K562 (cell line): ENCODE measurements at regions not wholly inside any gene's neighbourhood (a gene's known extent, or its start where the extent isn't known, plus 50 kb on each side); places are given as distances from the start of the nearest gene placed in this dataset.
A peak's percentile ranks its signal among the peaks of the same experiment; 100 is the strongest.

Source experiments
- ATAC-seq: fragments of 200-7000 bp; cut with Tn5 transposase; 3 replicates; pipeline ENCODE4 v1.9.1; 2020; ENCODE audit warnings: moderate library complexity
- BruUV-seq: library from RNA; stranded (reverse); fragments of 400-500 nt; replicated peaks from 2 replicates; lab custom pipeline; 2021; lab: Mats Ljungman, UMichigan
- CTCF ChIA-PET: fragments of 300-600 bp; formaldehyde crosslinking; extraction: SDS; loops from one replicate; lab custom pipeline; 2021; ENCODE audit warnings: low intra/inter-chr PET ratio; lab: Yijun Ruan, JAX
- POLR2A ChIA-PET: fragments of 300-600, 350-650 bp; sonication (Branson Sonifier 250); formaldehyde crosslinking; extraction: SDS; loops from one replicate; lab custom pipeline; 2021; ENCODE audit warnings: antibody characterized with exemption, inconsistent platforms; lab: Yijun Ruan, JAX
- DNase-seq, 4 experiments: peaks; one replicate each; pipeline versions ENCODE4 v3.0.0 to v3.0.0-alpha.2; 2011 to 2018; ENCODE audit warnings: low spot score in 3 of 4, mixed read lengths in 3 of 4; ENCODE audit errors: extremely low read depth in 1 of 4
- FAIRE-seq: peaks from 2 replicates; lab custom pipeline; 2011; peaks lifted over from hg19 to GRCh38; lab: Jason Lieb, UNC
- H2AFZ ChIP-seq: 2 replicates; pipeline ENCODE4 v1.6.0; 2011; ENCODE audit warnings: low read depth, low read length, control low read depth, inconsistent platforms
- H3K27ac ChIP-seq: fragments of 200-600 bp; 3 replicates; pipeline ENCODE4 v1.8.0; 2011; ENCODE audit warnings: low read depth, mild to moderate bottlenecking, control low read depth, inconsistent platforms, low read length, moderate library complexity, mixed read lengths; ENCODE audit errors: extremely low read depth
- H3K27me3 ChIP-seq, 2 experiments: fragments of 300-600 bp in 1 of 2; 2 replicates in 1 of 2; 3 replicates in 1 of 2; pipeline versions ENCODE4 v1.6.0 to v1.8.0; 2011; ENCODE audit warnings: inconsistent platforms in 2 of 2, low read length in 2 of 2, mild to moderate bottlenecking in 1 of 2, mixed read lengths in 1 of 2, moderate library complexity in 1 of 2; ENCODE audit not compliant: control insufficient read depth in 2 of 2, insufficient read depth in 2 of 2
- H3K36me3 ChIP-seq: fragments of 300-600 bp; 3 replicates; pipeline ENCODE4 v1.8.0; 2011; ENCODE audit warnings: mild to moderate bottlenecking, low read length, inconsistent platforms; ENCODE audit not compliant: control insufficient read depth, insufficient read depth
- H3K4me1 ChIP-seq, 2 experiments: fragments of 200-600 bp in 1 of 2; replicated peaks in 1 of 2; 2 replicates in 1 of 2; 3 replicates in 1 of 2; pipeline versions ENCODE4 v1.5.1 to v1.8.0; 2011; ENCODE audit warnings: inconsistent platforms in 2 of 2, low read length in 2 of 2, mild to moderate bottlenecking in 1 of 2, mixed read lengths in 1 of 2, moderate library complexity in 1 of 2; ENCODE audit not compliant: control insufficient read depth in 2 of 2, insufficient read depth in 2 of 2
- H3K4me2 ChIP-seq: 2 replicates; pipeline ENCODE4 v1.6.1; 2011; ENCODE audit warnings: low read length, control low read depth, inconsistent platforms, mixed read lengths; ENCODE audit not compliant: insufficient read depth
- H3K4me3 ChIP-seq: fragments of 200-600 bp; sonication (generic), shearing (Covaris generic); 2 replicates; pipeline ENCODE4 v1.5.1; 2016; ENCODE audit warnings: control low read depth, inconsistent platforms
- H3K79me2 ChIP-seq: fragments of 200-600 bp; 3 replicates; pipeline ENCODE4 v1.8.0; 2011; ENCODE audit warnings: low read length, inconsistent platforms; ENCODE audit not compliant: control insufficient read depth, insufficient read depth
- H3K9ac ChIP-seq, 2 experiments: 2 replicates each; pipeline versions ENCODE4 v1.6.0 to v1.6.1; 2011; ENCODE audit warnings: low read depth in 2 of 2, low read length in 2 of 2, control low read depth in 1 of 2, inconsistent platforms in 1 of 2, mild to moderate bottlenecking in 1 of 2, mixed read lengths in 1 of 2; ENCODE audit not compliant: insufficient read depth in 1 of 2
- H3K9me1 ChIP-seq: one replicate; pipeline ENCODE4 v1.6.0; 2011; ENCODE audit warnings: inconsistent platforms, mild to moderate bottlenecking, low read length, moderate library complexity; ENCODE audit not compliant: control insufficient read depth, insufficient read depth
- H3K9me3 ChIP-seq: replicated peaks from 2 replicates; pipeline ENCODE4 v1.5.1; 2011; ENCODE audit warnings: low read depth, low read length, inconsistent platforms; ENCODE audit not compliant: control insufficient read depth, insufficient read depth
- H4K20me1 ChIP-seq: replicated peaks from 2 replicates; pipeline ENCODE4 v1.6.1; 2011; ENCODE audit warnings: low read length, inconsistent platforms, mixed read lengths; ENCODE audit not compliant: control insufficient read depth, insufficient read depth
- BRF1 ChIP-seq: IDR thresholded peaks from 3 replicates; pipeline ENCODE4 v1.6.1; 2011; ENCODE audit warnings: borderline replicate concordance, mild to moderate bottlenecking; ENCODE audit not compliant: insufficient read length; ENCODE audit errors: extremely low read depth
- ETV5 ChIP-seq: sonication (generic); formaldehyde crosslinking; IDR thresholded peaks from 2 replicates; pipeline ENCODE4 v1.4.0; 2020; ENCODE audit warnings: low read depth, mild to moderate bottlenecking, missing genetic modification reagents
- WGBS: fragments of 100-300 bp; shearing (Covaris generic); methylation state at CpG from one replicate; pipeline ENCODE4 v1.1.6; 2016; ENCODE audit warnings: low coverage, mixed read lengths; ENCODE audit not compliant: insufficient coverage; ENCODE audit errors: missing lambda C conversion rate; 5-methylcytosine and 5-hydroxymethylcytosine counted together
- in situ Hi-C: fragments of 300-500 bp; cut with MboI; formaldehyde crosslinking; loops from 4 replicates; pipeline ENCODE4 v1.15.0; 2018; ENCODE audit warnings: inconsistent platforms, mixed read lengths
- intact Hi-C: fragments of 100-400 bp; cut with micrococcal nuclease; formaldehyde crosslinking; loops from 2 replicates; pipeline ENCODE4 v1.14.2; 2022
- TF ChIP-seq, protein P1 (sequence below), 2 experiments: fragments of 450-650 bp in 1 of 2; sonication (generic) in 1 of 2; formaldehyde crosslinking; conservative IDR thresholded peaks; 2 replicates each; pipeline versions ENCODE4 v1.4.0 to v1.8.1; 2020 to 2022; ENCODE audit warnings: mild to moderate bottlenecking in 1 of 2, missing genetic modification reagents in 1 of 2
- TF ChIP-seq, protein P2 (sequence below), 2 experiments: fragments of 200-800 bp in 1 of 2; sonication (Bioruptor generic) in 1 of 2; sonication (generic) in 1 of 2; formaldehyde crosslinking in 1 of 2; IDR thresholded peaks in 1 of 2; conservative IDR thresholded peaks in 1 of 2; 2 replicates each; pipeline versions ENCODE4 v1.5.0 to v1.6.1; 2016 to 2020; ENCODE audit warnings: missing compliant biosample characterization in 1 of 2, missing genetic modification characterization in 1 of 2, missing genetic modification reagents in 1 of 2
- TF ChIP-seq, protein P3 (sequence below), 3 experiments: IDR thresholded peaks in 2 of 3; conservative IDR thresholded peaks in 1 of 3; 2 replicates each; pipeline ENCODE4 v1.5.1; 2011 to 2012; ENCODE audit warnings: low read length in 3 of 3, mild to moderate bottlenecking in 3 of 3, control low read depth in 2 of 3, improper control_type of control experiment in 1 of 3, inconsistent platforms in 1 of 3, low read depth in 1 of 3, mixed read lengths in 1 of 3, moderate library complexity in 1 of 3; ENCODE audit not compliant: insufficient read depth in 2 of 3

DNA sequence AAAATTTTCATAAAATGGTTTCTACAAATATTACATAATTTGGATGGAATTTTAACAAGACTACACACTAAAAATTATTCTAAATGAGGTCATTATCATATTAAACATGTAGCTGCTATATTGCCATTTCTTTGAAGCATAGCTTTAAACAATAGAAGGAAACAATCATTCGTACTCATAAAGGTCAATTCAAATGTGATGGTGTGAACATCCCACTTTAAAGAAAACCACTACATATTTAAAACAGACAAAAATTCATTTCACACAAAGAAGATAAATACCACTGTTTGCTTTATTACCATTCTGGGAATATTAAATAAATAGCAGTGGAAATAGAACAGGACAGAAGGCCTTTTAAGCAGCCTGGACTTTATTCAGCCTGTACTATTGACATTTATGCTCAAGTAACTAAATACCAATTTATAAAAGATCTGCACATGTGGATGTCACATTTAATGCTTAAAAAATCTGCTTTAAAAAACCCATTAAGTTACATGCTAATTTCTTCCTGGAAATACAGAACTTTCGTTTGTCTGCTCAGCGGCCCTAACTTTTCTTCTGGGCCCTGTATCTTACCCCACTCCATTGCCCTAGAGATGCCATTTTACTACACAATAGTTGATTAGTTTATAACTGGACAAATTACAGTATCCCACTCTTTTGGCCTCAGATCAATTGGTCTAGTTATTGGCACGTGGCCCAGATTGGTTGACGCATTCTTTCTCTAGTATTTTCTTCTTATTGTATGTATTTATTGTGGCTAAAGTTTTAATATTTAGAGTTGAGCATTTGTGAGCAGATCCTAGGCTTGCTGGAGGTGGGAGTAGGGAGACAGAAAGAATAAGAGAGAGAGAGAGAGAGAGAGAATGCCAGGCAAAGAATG, 215.1 kb upstream of the SPRY2 start (continued):
- TF ChIP-seq, protein P1, sequence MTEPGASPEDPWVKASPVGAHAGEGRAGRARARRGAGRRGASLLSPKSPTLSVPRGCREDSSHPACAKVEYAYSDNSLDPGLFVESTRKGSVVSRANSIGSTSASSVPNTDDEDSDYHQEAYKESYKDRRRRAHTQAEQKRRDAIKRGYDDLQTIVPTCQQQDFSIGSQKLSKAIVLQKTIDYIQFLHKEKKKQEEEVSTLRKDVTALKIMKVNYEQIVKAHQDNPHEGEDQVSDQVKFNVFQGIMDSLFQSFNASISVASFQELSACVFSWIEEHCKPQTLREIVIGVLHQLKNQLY (CRISPR knock-in tag; conservative IDR thresholded peaks at IDR 0.05), result no peak
- peak; percentile 7 for TF ChIP-seq BRF1

DNA sequence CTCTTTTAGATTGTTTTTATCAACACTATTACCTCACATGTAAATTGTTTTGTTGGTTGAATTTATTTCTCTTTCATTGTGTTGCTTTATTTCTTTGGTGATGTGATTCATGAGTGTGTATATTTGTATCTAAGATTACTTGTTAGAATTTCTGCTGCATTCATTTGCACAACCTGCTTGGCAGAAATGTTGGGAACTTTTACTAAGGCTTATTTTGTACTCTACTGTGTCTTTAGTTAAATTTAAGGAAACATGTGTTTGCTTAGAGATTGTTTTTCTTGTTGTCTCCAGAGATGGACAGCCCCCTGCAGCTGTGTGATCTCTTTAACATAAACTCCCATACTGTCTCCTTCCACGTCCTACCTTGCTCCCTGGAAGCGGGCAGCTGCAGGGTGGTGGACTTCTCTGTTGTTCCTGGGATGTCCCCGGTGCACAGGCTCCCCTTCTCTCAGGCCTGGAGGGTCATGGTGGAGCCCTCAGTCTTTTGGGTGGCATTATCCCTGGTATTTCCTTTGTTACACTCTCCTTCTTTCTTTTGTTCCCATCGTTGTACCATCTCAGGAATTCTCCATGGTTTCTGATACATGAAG, 212.0 kb upstream of the SPRY2 start:
- no TSS peak for BruUV-seq
- ChIA-PET CTCF (no interaction called here), POLR2A (no interaction called here)
- H3K79me2 ChIP-seq, result no peaks in the 10 kb centered on the region
- WGBS, result under 1% methylated on average over 4 of the region's 4 CpGs
- H3K27me3 ChIP-seq, result peaks cover 0 to 5% of the 10 kb centered on the region in 2 experiments; a peak in 1 of 5 replicates
- intact Hi-C loops (no loop called here), in situ Hi-C loops (no loop called here)
- H3K4me1 ChIP-seq, result no peaks in the 10 kb centered on the region
- no peak overlapping the region for H3K27ac ChIP-seq
- no peaks in the 10 kb centered on the region for H3K9me1 ChIP-seq
- peak; percentile 9 to 32 (median 22) for DNase-seq
- TF ChIP-seq, protein P2, sequence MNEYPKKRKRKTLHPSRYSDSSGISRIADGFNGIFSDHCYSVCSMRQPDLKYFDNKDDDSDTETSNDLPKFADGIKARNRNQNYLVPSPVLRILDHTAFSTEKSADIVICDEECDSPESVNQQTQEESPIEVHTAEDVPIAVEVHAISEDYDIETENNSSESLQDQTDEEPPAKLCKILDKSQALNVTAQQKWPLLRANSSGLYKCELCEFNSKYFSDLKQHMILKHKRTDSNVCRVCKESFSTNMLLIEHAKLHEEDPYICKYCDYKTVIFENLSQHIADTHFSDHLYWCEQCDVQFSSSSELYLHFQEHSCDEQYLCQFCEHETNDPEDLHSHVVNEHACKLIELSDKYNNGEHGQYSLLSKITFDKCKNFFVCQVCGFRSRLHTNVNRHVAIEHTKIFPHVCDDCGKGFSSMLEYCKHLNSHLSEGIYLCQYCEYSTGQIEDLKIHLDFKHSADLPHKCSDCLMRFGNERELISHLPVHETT (CRISPR knock-in tag; conservative IDR thresholded peaks at IDR 0.05 in 1 of 2, IDR thresholded peaks at IDR 0.05 in 1 of 2), result 0 out of 4 replicates have a peak, but pooled peaks of 1 of the 2 experiments have one; percentile 6
- TF ChIP-seq, protein P3, sequence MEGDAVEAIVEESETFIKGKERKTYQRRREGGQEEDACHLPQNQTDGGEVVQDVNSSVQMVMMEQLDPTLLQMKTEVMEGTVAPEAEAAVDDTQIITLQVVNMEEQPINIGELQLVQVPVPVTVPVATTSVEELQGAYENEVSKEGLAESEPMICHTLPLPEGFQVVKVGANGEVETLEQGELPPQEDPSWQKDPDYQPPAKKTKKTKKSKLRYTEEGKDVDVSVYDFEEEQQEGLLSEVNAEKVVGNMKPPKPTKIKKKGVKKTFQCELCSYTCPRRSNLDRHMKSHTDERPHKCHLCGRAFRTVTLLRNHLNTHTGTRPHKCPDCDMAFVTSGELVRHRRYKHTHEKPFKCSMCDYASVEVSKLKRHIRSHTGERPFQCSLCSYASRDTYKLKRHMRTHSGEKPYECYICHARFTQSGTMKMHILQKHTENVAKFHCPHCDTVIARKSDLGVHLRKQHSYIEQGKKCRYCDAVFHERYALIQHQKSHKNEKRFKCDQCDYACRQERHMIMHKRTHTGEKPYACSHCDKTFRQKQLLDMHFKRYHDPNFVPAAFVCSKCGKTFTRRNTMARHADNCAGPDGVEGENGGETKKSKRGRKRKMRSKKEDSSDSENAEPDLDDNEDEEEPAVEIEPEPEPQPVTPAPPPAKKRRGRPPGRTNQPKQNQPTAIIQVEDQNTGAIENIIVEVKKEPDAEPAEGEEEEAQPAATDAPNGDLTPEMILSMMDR (IDR thresholded peaks at IDR 0.05 in 2 of 3, conservative IDR thresholded peaks at IDR 0.05 in 1 of 3; ENCODE audit: insufficient read depth in 2 of 3, low read depth in 1 of 3, low read length in 3 of 3), result 0 out of 6 replicates have a peak, but pooled peaks of 1 of the 3 experiments have one; percentile 5
- TF ChIP-seq ETV5 (CRISPR knock-in tag), result no peak
- no peaks in the 10 kb centered on the region for H3K9me3 ChIP-seq
- no peak overlapping the region for H3K4me2 ChIP-seq
- no peaks in the 10 kb centered on the region for H3K36me3 ChIP-seq
- ATAC-seq, result peak; percentile 58
- no peak for FAIRE-seq
- H4K20me1 ChIP-seq, result no peaks in the 10 kb centered on the region
- H2AFZ ChIP-seq, result no peak overlapping the region
- H3K4me3 ChIP-seq, result no peak overlapping the region
- no peak overlapping the region for H3K9ac ChIP-seq
